CD4-positive, alpha-beta T cell treated with Interleukin-21 for 1 hour (primary cell): ENCODE measurements at regions not wholly inside any gene's neighbourhood (a gene's known extent, or its start where the extent isn't known, plus 50 kb on each side); places are given as distances from the start of the nearest gene placed in this dataset.

Source experiments
- DNase-seq: peaks from one replicate; pipeline ENCODE4 v3.0.0-alpha.2; 2020

DNA sequence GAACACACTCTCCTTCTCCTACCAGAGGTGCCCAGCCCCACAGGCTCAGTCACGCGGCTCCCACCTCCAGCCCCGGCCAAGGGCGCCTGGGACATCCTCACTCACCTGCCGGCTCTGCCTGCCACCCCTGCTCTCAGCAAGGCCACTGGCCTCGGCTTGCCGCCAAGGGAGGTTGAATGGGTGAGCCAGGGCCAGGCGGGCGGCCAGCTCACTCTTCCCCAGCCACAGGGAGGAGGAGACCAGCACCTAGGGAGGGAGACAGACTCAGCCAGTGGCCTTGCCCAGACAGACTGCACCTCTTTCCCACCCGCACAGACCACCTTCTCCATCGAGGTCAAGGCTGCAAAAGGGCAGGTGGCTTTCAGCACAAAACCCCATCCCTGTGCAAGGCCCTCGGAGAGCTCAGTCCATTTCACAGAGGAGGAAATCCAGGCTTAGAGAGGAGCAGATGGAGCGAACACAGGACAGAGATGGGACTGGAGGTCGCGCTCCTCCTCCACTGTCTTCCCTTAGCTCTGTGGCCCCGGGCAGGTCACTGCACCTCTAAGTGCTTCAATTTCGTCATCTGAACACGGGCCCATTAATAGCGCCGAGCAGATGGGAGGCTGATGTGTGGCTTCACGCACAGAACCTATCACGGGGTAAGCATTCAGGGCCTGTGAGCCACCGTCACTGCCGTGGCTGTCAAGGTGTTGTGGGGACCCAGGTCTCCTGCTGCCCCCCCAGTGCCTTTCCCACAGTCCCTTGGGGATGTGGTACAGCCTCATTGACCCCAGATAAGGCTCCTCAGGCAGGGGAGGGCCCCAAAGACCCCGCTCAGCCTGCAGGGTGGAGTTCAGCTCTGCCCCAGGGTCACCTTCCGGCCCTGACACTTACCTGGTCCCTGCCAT lies 56.1 kb downstream of the RMI2 start:
- no peak for DNase-seq

DNA sequence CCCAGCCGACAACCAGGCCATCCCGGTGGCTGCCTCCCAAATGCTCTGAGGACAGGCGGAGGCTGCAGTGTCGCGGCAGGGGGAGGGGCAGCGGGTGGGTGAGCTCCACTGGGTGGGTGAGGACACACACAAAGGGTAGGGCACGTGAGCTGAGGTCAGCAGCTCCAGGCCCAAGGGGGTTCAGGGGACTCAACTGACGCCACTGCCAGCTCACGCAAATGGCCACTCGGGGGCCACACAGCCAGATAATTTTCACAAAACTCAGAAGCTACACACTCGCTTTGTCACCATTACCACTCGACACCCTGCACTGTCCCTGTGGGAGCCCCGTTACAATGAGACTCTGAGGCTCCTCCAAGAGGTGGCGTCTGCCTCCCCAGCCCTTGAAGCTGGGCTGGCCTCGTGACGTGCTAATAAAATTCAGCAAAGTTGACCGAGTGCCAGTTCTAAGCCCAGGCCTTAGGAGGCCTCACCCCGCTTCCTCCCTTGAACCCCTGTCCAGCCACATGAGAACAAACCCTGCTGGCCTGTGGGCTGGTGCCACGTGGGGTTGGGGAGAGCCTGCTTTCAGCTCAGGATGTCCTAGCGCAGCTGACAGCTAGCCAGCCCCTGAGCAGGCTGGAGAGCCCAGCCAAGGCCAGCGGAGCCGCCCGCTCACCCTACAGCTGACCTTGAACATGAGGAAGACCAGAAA lies 56.9 kb downstream of the RMI2 start:
- no peak for DNase-seq

- DNase-seq, result no peak
These were observed 57.7 kb downstream of the RMI2 start for GRCh38 chr16:11402745-11403533.

DNA sequence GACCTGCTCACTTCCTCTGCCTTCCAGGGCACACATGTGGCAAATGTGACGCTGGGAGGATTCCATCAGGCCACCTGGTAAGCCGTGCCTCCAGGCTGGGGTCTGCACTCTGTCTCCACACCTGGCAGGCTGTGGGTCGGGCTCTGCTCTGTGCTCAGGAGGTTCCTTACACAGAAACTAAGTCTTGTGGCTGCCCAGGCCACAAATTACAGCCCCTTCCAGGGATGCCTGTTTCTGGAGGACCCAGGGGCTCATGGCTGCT lies 58.2 kb downstream of the RMI2 start:
- DNase-seq, result no peak

GRCh38 chr16:11403920-11404319 lies 58.7 kb downstream of the RMI2 start:
- no peak for DNase-seq

DNA sequence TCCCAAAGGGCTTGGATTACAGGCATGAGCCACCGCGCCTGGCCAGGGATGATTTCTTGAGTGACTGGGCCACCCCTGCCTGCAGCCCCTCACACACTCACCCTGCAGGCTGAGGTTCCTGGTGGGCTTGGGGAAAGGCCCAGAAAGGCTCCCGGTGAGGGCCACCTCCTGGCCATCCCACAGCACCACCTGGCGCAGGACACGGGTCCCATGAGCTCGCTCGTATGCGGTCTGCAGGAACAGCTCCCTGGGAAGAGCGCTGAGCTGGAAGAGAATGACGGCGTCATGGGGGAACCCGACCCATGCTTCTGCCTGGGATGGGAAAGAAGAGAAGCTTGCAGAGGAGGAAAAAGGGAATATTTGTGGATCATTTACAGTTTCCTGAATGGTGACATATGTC lies 59.3 kb downstream of the RMI2 start:
- DNase-seq, result no peak

DNA sequence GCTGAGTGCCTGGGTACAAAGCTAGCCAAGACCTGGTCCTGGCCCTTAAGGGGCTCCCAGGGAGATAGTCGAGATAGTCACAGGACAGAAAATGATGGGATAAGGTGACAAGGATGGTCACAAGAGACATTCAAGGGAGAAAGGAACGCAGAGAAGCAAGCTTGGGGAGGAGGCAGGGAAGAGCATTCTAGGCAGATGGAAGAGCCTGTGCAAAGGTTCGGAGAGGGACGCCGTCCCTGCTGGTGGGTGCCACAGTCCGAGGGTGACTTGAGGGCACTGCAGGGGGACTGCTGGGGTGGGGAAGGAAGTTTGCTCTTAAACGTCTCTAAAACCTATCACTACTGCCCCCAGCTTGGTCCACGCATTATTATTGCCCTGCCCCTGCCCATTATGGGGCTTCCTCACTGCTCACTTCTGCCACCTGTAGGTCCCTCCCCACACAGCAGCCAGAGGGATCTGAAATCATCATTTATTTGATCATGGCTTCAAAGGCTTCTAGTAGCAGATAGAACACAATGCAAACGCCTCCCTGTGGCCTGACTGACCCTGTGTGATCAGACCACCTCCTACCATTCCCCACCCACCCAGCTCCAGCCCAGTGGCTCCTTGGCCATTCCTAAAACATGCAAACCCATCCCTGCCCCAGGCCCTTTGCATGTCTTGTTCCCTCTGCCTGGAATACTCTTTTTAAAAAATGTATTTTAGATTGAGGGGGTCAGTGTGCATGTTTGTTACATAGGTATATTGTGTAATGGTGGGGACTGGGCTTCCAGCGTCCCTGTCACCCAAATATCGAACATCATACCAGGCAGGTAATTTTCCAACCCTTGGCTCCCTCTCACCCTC lies 60.3 kb downstream of the RMI2 start:
- DNase-seq, result peak; percentile 46

DNA sequence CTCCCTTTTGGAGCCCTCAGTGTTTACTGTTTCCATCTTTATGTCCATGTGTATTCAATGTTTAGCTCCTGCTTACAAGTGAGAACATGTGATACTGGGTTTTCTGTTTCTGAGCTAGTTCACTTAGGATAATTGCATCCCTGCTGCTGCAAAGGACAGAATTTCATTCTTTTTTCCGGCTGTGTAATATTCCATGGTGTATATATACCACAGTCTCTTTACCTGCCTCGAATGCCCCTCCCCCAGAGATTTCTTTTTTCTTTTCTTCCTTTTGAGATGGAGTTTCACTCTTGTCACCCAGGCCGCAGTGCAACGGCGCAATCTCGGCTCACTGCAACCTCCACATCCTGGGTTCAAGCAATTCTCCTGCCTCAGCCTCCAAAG lies 60.9 kb downstream of the RMI2 start:
- DNase-seq, result no peak

DNA sequence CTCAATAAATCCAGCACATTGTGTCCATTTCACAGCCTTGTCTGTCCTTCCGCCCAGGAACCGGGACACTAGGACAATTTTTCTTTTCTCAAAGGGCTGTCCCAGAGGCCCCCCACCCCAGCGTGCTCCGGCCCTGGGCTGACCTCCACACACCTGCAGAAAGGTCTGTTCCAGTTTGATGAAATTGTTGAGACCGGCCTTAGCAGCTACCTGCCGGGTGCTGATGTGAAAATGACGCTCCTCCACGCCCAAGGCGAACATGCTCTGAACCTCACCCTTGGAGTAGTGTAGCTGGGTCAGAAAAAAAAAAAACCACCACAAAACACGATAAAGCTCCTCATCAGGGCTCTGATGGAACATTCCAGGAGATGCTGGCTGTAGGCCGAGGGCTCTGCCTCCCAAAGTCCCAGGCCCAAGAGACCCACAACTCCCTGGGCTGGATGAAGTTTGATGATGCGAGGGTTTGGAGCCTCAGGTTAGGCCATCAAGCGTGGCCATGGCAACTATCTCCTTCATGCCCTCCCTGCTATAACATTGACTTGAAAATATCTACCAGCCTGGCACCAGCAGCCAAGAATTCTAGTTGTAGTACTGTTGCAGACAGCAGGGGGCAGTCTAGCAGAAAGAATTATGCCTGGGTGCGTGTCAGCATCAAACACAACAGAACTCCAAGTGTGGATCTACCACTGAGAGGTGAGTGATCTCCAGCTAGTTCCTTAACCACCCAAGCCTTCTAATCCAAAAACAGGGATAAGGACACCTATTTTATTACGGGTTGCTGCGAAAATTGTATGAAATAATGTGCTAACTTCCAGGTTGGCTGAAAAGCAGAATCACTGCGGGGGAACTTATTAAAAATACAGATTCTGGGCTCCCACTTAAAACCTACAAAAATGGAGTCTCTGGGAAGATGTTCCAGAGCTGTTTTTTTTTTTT lies 62.1 kb downstream of the RMI2 start:
- peak; percentile 77 for DNase-seq

GRCh38 chr16:11408216-11408615 lies 63.0 kb downstream of the RMI2 start:
- no peak for DNase-seq

- DNase-seq, result no peak
These were observed 64.1 kb downstream of the RMI2 start for GRCh38 chr16:11409398-11409797.

- no peak for DNase-seq
These were observed 65.3 kb downstream of the RMI2 start for GRCh38 chr16:11410376-11411058.

DNA sequence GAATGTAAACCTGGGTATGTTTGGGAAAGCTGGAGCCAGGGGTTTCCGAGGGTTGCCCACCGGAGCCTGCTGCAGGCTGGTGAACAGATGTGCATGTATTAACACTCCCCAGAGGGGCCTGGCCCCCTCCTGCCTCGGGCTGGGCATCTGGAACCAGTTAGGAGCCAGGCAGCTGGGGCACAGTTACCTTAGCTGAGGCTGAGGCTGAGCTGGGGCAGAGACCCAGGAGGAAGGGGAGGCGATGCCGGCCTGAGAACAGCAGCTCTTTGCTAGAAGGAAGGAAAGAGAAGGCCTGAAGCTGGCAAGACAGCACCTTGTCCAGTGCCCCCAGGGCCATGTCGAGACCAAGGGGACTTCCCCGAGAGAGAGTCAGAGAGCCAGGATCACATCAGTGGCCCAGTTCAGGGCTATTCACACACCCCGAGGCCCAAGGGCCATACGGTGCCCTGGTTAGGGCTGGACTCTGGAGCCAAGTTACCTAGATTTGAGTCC lies 65.8 kb downstream of the RMI2 start:
- no peak for DNase-seq

DNA sequence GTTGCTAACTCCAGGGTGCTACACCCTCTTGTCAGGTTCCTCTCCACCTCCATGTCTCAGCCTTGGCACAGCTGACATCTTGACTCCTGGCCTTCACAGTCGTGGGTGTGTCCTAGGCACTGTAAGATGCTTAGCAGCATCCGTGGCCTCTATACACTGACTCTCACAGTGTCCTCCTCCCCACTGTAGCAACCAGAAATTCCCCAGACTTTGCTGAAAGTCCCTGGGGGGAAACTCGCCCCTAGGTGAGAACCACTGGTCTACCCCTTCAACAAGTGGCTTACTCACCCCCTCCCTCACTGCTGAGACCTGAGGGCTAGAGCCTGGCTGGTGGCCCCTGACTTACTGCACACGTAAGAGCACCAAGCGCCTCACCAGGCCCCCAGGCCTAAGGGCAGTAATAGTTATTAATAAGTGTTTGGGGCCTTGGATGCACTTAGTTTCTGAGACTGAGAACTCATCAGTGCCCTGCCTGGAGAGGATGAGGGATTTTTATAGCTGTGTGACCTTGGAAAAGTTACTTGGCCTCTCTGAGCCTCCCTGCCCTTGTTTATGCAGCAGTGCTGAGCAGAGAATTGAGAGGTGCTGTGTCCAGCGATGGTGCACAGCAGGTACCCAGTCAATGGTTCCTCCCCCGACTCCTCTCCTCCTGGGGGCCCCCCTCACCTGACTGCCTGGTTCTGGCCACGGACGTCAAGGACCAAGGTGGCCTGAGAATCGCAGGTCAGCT lies 67.1 kb downstream of the RMI2 start:
- no peak for DNase-seq

DNA sequence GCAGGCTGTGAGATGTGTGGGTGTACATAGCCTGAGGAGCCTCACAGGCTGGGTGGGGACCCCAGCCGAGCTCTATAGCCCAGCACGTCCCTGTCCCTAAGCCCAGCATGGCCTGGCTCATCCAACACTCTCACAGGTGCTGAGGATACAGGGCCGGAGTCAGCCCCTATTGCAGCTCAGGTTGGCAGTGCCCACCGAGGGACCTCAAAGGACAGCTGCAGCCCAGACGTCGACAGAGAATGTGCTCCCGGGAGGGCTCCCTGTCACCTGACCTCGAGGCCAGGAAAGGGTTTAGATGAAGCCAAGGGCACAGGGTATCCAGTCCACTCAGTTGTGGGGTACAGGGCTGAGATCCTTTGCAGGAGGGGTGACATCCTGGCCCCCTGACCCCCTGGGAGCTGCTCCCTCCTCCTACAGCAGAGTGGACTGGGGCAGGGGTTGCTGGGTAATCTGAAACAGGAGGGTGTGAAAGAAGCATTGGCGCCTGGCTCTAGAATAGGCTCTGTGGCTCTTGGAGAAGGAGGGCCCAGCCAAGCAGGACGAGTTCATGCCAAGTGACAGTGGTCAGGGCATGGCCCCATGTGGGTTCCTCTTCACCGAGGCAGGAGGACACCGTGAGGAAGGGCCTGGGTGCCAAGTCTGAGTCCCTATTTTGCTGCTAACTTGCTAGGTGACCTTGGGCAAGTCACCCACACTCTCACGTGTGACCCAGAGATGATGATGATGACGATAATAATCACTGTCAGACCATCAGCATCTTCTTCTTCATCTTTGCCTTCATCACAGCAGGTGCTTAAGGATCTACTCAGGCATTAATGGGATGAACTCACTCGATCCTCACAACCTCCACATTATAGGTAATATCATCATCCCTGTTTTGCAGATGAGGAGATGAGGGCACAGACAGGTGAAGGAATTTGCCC lies 68.0 kb downstream of the RMI2 start:
- DNase-seq, result no peak

GRCh38 chr16:11413907-11414595 lies 68.8 kb downstream of the RMI2 start:
- no peak for DNase-seq

- DNase-seq, result no peak
These were observed 69.8 kb downstream of the RMI2 start for GRCh38 chr16:11414815-11415775.
